ENCODE measurements at regions not wholly inside any gene's neighbourhood (a gene's known extent, or its start where the extent isn't known, plus 50 kb on each side); places are given as distances from the start of the nearest gene placed in this dataset.

- Histone ChIP-seq H3K27ac (no peak overlapping the region), H3K9me3 (no peaks in the 10 kb centered on the region), H3K4me3 (no peak overlapping the region), H3K27me3 (no peaks in the 10 kb centered on the region), H3K36me3 (no peaks in the 10 kb centered on the region), H3K4me1 (no peaks in the 10 kb centered on the region)
- no peak for TF ChIP-seq CTCF (IDR thresholded peaks at IDR 0.05)
- no peak for DNase-seq (ENCODE audit: low spot score)
Observed at GRCh38 chr7:84529480-84530205, 335.1 kb upstream of the SEMA3A start.

DNA sequence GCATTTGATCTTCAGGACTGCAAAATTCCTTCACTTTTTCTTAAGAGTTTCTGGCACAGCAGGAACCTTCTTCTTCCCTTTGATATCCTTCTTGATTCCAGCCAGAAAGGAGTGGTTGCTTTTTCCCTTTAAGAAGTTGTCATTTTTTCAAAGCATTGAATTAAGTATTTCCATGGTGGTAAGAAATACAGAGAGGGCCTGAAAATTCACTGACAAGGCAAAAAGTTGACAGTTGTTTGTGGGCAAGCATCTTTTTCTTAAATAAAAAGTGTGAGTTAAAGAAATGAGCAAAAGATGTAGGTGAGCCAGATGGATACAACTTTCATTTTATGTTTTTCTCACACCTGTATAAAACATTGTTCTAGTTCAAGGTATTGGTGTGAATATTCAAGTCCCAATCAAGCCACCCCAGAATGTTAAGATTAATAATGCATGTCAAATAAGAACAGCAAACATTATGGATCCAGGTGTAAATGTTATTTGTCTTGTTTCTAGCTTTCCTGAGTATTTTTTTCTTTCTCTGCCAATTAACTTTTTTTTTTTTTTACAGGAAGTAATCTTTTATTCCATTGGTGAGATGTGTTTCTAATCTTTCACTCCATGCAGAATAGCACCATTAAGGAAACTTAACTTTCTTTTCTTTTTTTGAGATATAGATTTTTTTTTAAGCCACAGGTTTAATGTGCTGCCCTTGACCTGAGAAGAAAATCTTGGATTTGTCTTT, 334.3 kb upstream of the SEMA3A start:
- Histone ChIP-seq H3K4me1 (no peaks in the 10 kb centered on the region), H3K27me3 (no peaks in the 10 kb centered on the region), H3K36me3 (no peaks in the 10 kb centered on the region), H3K4me3 (no peak overlapping the region), H3K9me3 (no peaks in the 10 kb centered on the region), H3K27ac (no peak overlapping the region)
- DNase-seq (ENCODE audit: low spot score) = no peak
- TF ChIP-seq CTCF (IDR thresholded peaks at IDR 0.05) = no peak

- no peak for DNase-seq (ENCODE audit: low spot score)
- no peak overlapping the region for H3K27ac ChIP-seq
Observed at GRCh38 chr7:84524714-84525694, 330.4 kb upstream of the SEMA3A start.

DNA sequence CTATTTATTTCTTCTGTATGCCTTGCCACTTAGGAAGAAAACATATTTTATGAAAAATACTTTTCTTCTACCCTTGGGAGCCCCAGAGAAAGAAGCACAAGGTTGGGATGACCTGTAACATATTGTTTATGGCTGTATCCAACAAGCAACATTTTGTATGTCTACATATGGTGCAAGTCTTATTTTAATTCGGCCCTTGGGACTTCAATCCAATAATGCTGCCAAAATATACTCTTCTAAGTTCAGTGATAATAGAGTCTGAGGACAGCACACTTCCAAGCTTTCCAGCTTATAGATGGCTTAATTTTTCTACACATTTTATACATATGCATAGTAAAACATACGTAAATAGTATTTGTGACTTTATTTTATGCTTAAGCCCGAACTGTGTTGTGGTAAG, 318.5 kb upstream of the SEMA3A start:
- no peak overlapping the region for H3K4me3 ChIP-seq
- H3K27ac ChIP-seq = no peak overlapping the region
- no peaks in the 10 kb centered on the region for H3K27me3 ChIP-seq
- TF ChIP-seq CTCF (IDR thresholded peaks at IDR 0.05) = no peak
- H3K9me3 ChIP-seq = no peaks in the 10 kb centered on the region
- DNase-seq (ENCODE audit: low spot score) = no peak
- no peaks in the 10 kb centered on the region for H3K4me1 ChIP-seq
- H3K36me3 ChIP-seq = no peaks in the 10 kb centered on the region

More at GRCh38 chr7:84524714-84525694, 330.4 kb upstream of the SEMA3A start:
- no peaks in the 10 kb centered on the region for H3K9me3 ChIP-seq
- H3K27me3 ChIP-seq = no peaks in the 10 kb centered on the region
- H3K4me3 ChIP-seq = no peak overlapping the region
- H3K4me1 ChIP-seq = no peaks in the 10 kb centered on the region
- TF ChIP-seq CTCF (IDR thresholded peaks at IDR 0.05) = no peak
- H3K36me3 ChIP-seq = no peaks in the 10 kb centered on the region

GRCh38 chr7:84512055-84512454, 317.5 kb upstream of the SEMA3A start:
- Histone ChIP-seq H3K36me3 (no peaks in the 10 kb centered on the region), H3K27me3 (no peaks in the 10 kb centered on the region), H3K9me3 (no peaks in the 10 kb centered on the region), H3K4me1 (no peaks in the 10 kb centered on the region), H3K27ac (no peak overlapping the region), H3K4me3 (no peak overlapping the region)
- TF ChIP-seq CTCF (IDR thresholded peaks at IDR 0.05) = no peak
- DNase-seq (ENCODE audit: low spot score) = no peak

All from right atrium auricular region (tissue), 2 donors.